ENCODE measurements at regions not wholly inside any gene's neighbourhood (a gene's known extent, or its start where the extent isn't known, plus 50 kb on each side); places are given as distances from the start of the nearest gene placed in this dataset.

GRCh38 chr9:73039271-73040263, 86.7 kb upstream of the ALDH1A1 start (continued):
- 0 out of 4 replicates have a peak, but pooled peaks of 1 of the 2 experiments have one; percentile 41 for TF ChIP-seq RCOR1 (IDR thresholded peaks at IDR 0.05; ENCODE audit: borderline replicate concordance in 1 of 2, low read depth in 2 of 2, low read length in 2 of 2)
- no peak for TF ChIP-seq ZNF41 (CRISPR knock-in tag; conservative IDR thresholded peaks at IDR 0.05)
- no peak for TF ChIP-seq HMGXB4 (CRISPR knock-in tag; IDR thresholded peaks at IDR 0.05)
- TF ChIP-seq SETDB1 (IDR thresholded peaks at IDR 0.05; ENCODE audit: low read length): no peak
- TF ChIP-seq, protein P1, sequence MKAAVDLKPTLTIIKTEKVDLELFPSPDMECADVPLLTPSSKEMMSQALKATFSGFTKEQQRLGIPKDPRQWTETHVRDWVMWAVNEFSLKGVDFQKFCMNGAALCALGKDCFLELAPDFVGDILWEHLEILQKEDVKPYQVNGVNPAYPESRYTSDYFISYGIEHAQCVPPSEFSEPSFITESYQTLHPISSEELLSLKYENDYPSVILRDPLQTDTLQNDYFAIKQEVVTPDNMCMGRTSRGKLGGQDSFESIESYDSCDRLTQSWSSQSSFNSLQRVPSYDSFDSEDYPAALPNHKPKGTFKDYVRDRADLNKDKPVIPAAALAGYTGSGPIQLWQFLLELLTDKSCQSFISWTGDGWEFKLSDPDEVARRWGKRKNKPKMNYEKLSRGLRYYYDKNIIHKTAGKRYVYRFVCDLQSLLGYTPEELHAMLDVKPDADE (conservative IDR thresholded peaks at IDR 0.05; ENCODE audit: control insufficient read depth, low read depth, low read length): no peak
- TF ChIP-seq PRDM10 (IDR thresholded peaks at IDR 0.05; ENCODE audit: partially characterized antibody): no peak
- TF ChIP-seq, protein P2, sequence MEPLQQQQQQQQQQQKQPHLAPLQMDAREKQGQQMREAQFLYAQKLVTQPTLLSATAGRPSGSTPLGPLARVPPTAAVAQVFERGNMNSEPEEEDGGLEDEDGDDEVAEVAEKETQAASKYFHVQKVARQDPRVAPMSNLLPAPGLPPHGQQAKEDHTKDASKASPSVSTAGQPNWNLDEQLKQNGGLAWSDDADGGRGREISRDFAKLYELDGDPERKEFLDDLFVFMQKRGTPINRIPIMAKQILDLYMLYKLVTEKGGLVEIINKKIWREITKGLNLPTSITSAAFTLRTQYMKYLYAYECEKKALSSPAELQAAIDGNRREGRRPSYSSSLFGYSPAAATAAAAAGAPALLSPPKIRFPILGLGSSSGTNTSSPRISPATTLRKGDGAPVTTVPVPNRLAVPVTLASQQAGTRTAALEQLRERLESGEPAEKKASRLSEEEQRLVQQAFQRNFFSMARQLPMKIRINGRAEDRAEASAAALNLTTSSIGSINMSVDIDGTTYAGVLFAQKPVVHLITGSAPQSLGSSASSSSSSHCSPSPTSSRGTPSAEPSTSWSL (CRISPR knock-in tag; IDR thresholded peaks at IDR 0.05; ENCODE audit: borderline replicate concordance): no peak
- TF ChIP-seq TFAP4 (CRISPR knock-in tag; IDR thresholded peaks at IDR 0.05; ENCODE audit: borderline replicate concordance): no peak
- no peak for TF ChIP-seq STAT5B (CRISPR knock-in tag; IDR thresholded peaks at IDR 0.05)
- no peak for TF ChIP-seq ZC3H11A (IDR thresholded peaks at IDR 0.05; ENCODE audit: low read depth, low read length)
- TF ChIP-seq ZNF263 (CRISPR knock-in tag; IDR thresholded peaks at IDR 0.05; ENCODE audit: borderline replicate concordance): no peak
- TF ChIP-seq PHTF2 (CRISPR knock-in tag; IDR thresholded peaks at IDR 0.05): no peak
- TF ChIP-seq NFIX (CRISPR knock-in tag; IDR thresholded peaks at IDR 0.05; ENCODE audit: low read depth): no peak
